Right atrium auricular region (tissue), 2 donors: ENCODE measurements at regions not wholly inside any gene's neighbourhood (a gene's known extent, or its start where the extent isn't known, plus 50 kb on each side); places are given as distances from the start of the nearest gene placed in this dataset.

Experiments
- DNase-seq: peaks from one replicate; pipeline ENCODE4 v3.0.0-alpha.2; 2019; ENCODE audit warnings: low spot score
- H3K27ac ChIP-seq, 2 donors: fragments of 200-600 bp; sonication (generic); 1 replicate in 1 of 2; 2 replicates in 1 of 2; pipeline ENCODE4 v1.5.1; 2016 to 2019
- H3K27me3 ChIP-seq, 2 donors: fragments of 200-600 bp; sonication (generic); one replicate each; pipeline versions ENCODE4 v1.5.1 to v1.6.0; 2017 to 2019
- H3K36me3 ChIP-seq: fragments of 200-600 bp; sonication (generic); one replicate; pipeline ENCODE4 v1.5.1; 2016
- H3K4me1 ChIP-seq, 2 donors: fragments of 200-600 bp; sonication (generic); one replicate each; pipeline versions ENCODE4 v1.5.1 to v1.6.0; 2017 to 2019
- H3K4me3 ChIP-seq, 2 donors: fragments of 200-600 bp; sonication (generic); 1 replicate in 1 of 2; 2 replicates in 1 of 2; pipeline ENCODE4 v1.5.1; 2017 to 2019; ENCODE audit warnings: mild to moderate bottlenecking in 1 of 2, moderate library complexity in 1 of 2
- H3K9me3 ChIP-seq, 2 donors: fragments of 200-600 bp; sonication (generic); one replicate each; pipeline ENCODE4 v1.5.1; 2019
- TF ChIP-seq, protein P1 (sequence below), 2 donors: fragments of 200-600 bp; sonication (generic); IDR thresholded peaks; one replicate each; pipeline ENCODE4 v1.5.1; 2019; ENCODE audit warnings: antibody characterized with exemption in 2 of 2

DNA sequence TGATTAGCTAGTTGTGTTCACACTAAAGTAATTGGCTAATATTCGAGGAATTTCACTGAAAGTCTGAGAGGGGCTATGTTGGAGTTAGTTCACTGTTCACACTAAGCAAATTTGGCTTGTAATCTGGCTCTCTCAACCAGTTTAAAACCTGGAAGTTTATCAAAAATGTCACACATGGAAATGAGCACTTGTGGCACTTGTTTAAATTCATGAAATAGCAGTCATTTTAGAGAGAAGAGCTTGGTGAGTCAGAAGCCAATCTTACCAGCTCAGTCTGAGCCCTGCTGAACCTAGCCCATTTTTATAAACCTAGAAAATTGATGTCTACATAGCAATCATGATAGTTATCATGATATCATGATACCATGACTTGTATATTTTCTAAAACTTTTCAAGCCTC, 90.7 kb upstream of the JADE1 start:
- TF ChIP-seq, protein P1, sequence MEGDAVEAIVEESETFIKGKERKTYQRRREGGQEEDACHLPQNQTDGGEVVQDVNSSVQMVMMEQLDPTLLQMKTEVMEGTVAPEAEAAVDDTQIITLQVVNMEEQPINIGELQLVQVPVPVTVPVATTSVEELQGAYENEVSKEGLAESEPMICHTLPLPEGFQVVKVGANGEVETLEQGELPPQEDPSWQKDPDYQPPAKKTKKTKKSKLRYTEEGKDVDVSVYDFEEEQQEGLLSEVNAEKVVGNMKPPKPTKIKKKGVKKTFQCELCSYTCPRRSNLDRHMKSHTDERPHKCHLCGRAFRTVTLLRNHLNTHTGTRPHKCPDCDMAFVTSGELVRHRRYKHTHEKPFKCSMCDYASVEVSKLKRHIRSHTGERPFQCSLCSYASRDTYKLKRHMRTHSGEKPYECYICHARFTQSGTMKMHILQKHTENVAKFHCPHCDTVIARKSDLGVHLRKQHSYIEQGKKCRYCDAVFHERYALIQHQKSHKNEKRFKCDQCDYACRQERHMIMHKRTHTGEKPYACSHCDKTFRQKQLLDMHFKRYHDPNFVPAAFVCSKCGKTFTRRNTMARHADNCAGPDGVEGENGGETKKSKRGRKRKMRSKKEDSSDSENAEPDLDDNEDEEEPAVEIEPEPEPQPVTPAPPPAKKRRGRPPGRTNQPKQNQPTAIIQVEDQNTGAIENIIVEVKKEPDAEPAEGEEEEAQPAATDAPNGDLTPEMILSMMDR (IDR thresholded peaks at IDR 0.05) = no peak

DNA sequence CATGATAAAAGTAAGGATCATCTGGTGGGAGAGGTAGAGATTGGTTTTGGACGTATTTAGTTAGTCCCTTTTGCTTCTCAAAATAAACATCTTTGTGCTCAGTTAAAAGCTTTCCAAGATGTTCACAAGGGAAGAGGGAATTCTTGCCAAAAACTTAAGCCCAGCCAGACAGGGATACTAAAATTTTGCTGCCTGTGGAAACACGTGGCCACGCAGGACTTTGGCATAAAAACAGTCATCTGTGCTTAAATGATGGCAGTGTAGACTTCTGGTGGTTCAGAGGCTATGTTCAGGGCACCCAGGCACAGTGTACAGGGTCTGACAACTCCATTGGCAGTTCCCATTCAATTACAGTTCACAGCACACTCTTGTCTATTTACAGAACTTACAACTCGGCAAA, 93.2 kb upstream of the JADE1 start:
- Histone ChIP-seq H3K9me3 (no peaks in the 10 kb centered on the region), H3K4me3 (no peak overlapping the region), H3K27me3 (no peaks in the 10 kb centered on the region), H3K27ac (peak overlapping the region in 1 of 2 donors; percentile 30), H3K36me3 (no peaks in the 10 kb centered on the region), H3K4me1 (no peaks in the 10 kb centered on the region)
- TF ChIP-seq, protein P1 (IDR thresholded peaks at IDR 0.05) = no peak
- DNase-seq = no peak

More for the DNA sequence above, 90.7 kb upstream of the JADE1 start:
- Histone ChIP-seq H3K27ac (no peak overlapping the region), H3K27me3 (no peaks in the 10 kb centered on the region), H3K36me3 (no peaks in the 10 kb centered on the region), H3K9me3 (no peaks in the 10 kb centered on the region), H3K4me1 (no peaks in the 10 kb centered on the region), H3K4me3 (no peak overlapping the region)
- DNase-seq = no peak

DNA sequence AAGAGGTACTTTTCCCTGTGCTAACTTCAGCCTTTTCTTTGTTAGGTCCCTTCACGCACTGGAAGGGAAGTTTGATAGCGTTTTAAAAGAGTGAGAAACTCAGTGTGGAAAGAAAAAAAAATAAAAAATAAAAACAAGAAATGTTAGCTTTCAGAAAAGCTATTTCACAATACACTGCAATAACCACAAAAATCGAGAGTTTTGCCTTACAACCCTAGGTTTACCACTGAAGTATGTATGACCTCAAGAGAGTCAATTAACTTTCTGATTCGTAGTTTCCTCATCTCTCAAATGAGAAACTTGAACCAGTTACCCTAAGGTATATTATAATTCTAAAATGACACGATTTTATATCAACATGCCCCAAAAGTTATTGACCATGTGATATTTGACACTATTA, 93.9 kb upstream of the JADE1 start:
- Histone ChIP-seq H3K27me3 (no peaks in the 10 kb centered on the region), H3K36me3 (no peaks in the 10 kb centered on the region), H3K4me1 (no peaks in the 10 kb centered on the region), H3K9me3 (no peaks in the 10 kb centered on the region), H3K27ac (peak overlapping the region in 1 of 2 donors; percentile 30), H3K4me3 (no peak overlapping the region)
- no peak for DNase-seq
- TF ChIP-seq, protein P1 (IDR thresholded peaks at IDR 0.05) = no peak

DNA sequence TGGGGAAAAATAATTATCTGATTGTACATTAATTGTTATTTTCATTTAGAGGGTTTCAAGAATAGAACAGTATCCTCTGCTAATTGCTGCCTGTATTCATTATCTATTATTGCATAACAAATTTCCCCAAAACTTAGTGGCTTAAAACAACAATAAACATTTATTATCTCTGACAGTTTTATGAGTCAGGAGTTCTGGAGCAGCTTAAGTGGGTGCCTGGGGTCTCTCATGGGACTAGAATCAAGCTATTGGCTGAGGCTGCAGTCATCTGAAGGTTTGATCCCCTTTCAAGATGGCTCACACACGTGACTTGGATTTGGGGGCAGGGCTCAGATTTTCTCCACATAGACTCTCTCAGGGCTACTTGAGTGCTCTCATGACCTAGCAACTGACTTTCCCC, 98.1 kb upstream of the JADE1 start:
- no peaks in the 10 kb centered on the region for H3K36me3 ChIP-seq
- TF ChIP-seq, protein P1 (IDR thresholded peaks at IDR 0.05) = no peak
- H3K9me3 ChIP-seq = no peaks in the 10 kb centered on the region
- H3K27ac ChIP-seq = no peak overlapping the region
- H3K27me3 ChIP-seq = no peaks in the 10 kb centered on the region
- H3K4me3 ChIP-seq = no peak overlapping the region
- no peaks in the 10 kb centered on the region for H3K4me1 ChIP-seq
- DNase-seq = no peak

DNA sequence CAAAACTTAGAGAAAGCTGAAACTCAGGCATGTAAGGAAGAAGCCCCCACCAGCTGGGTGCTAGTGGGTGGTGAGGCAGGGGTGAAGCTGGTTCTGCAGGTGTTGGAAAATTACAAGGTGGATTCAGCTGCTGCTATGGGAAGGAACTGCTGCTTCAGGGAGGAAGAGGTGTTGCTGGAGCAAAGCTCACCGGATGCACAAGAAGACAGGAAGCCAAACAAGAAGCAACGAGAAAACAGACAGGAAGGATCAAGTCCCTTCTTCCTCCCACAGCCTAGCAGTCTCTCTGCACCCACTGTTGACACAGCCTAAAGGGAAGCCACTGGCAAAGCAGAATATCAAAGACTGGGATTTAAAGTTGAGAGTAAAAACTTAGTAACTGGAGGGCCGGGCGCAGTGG, 100.2 kb upstream of the JADE1 start:
- Histone ChIP-seq H3K27me3 (no peaks in the 10 kb centered on the region), H3K36me3 (no peaks in the 10 kb centered on the region), H3K4me3 (no peak overlapping the region), H3K27ac (no peak overlapping the region), H3K4me1 (no peaks in the 10 kb centered on the region), H3K9me3 (no peaks in the 10 kb centered on the region)
- TF ChIP-seq, protein P1 (IDR thresholded peaks at IDR 0.05) = no peak
- no peak for DNase-seq

DNA sequence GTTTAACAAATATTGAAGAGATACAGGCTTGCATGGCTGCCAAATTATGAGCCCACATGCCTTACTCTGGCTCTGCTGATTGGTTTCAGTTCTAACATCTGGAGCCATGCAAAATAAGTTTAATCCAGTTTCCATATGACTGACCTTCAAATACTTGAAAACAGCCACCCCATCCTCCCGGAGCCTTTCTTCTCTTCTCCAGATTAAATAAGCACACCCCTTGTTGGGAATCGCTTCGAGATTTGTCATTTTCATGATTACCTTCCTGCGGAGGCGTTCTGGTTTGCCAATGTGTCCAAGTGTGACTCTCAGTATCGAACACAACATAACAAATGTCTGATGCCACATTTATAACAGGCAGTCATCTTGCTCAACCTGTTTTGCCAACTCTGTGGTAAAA, 101.6 kb upstream of the JADE1 start:
- TF ChIP-seq, protein P1 (IDR thresholded peaks at IDR 0.05) = no peak
- Histone ChIP-seq H3K27me3 (no peaks in the 10 kb centered on the region), H3K4me1 (no peaks in the 10 kb centered on the region), H3K27ac (no peak overlapping the region), H3K9me3 (no peaks in the 10 kb centered on the region), H3K4me3 (no peak overlapping the region), H3K36me3 (no peaks in the 10 kb centered on the region)
- DNase-seq = no peak
